PC-9 (cell line): ENCODE measurements at regions not wholly inside any gene's neighbourhood (a gene's known extent, or its start where the extent isn't known, plus 50 kb on each side); places are given as distances from the start of the nearest gene placed in this dataset.

Experiments used
- BruUV-seq: library from RNA; stranded (reverse); fragments of 400-500 nt; replicated peaks from 2 replicates; lab custom pipeline; 2021; lab: Mats Ljungman, UMichigan
- CTCF ChIA-PET: fragments of 300-600 bp; sonication (Branson Sonifier 250); formaldehyde crosslinking; loops from one replicate; lab custom pipeline; 2022; ENCODE audit warnings: antibody characterized with exemption; lab: Charles Lee
- POLR2A ChIA-PET: fragments of 300-600 bp; sonication (Branson Sonifier 250); formaldehyde crosslinking; loops from one replicate; lab custom pipeline; 2022; ENCODE audit warnings: antibody characterized with exemption; ENCODE audit not compliant: unreplicated experiment; lab: Charles Lee
- DNase-seq, 2 experiments: peaks; one replicate each; pipeline versions ENCODE4 v3.0.0 to v3.0.0-alpha.2; 2015 to 2022; ENCODE audit warnings: mixed read lengths in 1 of 2
- H2AFZ ChIP-seq: fragments of 200-600 bp; sonication (generic); 2 replicates; pipeline ENCODE4 v1.8.1; 2017; ENCODE audit warnings: antibody characterized with exemption
- H3F3A ChIP-seq: fragments of 200-600 bp; sonication (generic); 2 replicates; pipeline ENCODE4 v1.8.1; 2017; ENCODE audit warnings: antibody characterized with exemption, mild to moderate bottlenecking, low read depth; ENCODE audit not compliant: insufficient read depth
- H3K27ac ChIP-seq: fragments of 200-600 bp; sonication (generic); 2 replicates; pipeline ENCODE4 v1.6.1; 2016; ENCODE audit warnings: mixed run types
- H3K27me3 ChIP-seq: fragments of 200-600 bp; sonication (generic); 2 replicates; pipeline ENCODE4 v1.6.1; 2016; ENCODE audit warnings: low read depth, mixed run types; ENCODE audit not compliant: insufficient read depth
- H3K36me3 ChIP-seq: fragments of 200-600 bp; sonication (generic); 2 replicates; pipeline ENCODE4 v1.6.1; 2016; ENCODE audit warnings: low read depth, mixed run types
- H3K4me1 ChIP-seq: fragments of 200-600 bp; sonication (generic); replicated peaks from 2 replicates; pipeline ENCODE4 v1.6.1; 2016; ENCODE audit warnings: mixed run types; ENCODE audit not compliant: insufficient read depth
- H3K4me2 ChIP-seq: fragments of 200-600 bp; sonication (generic); 2 replicates; pipeline ENCODE4 v1.6.1; 2017; ENCODE audit warnings: mixed run types
- H3K4me3 ChIP-seq: fragments of 200-600 bp; sonication (generic); 2 replicates; pipeline ENCODE4 v1.6.1; 2016; ENCODE audit warnings: mixed run types
- H3K79me2 ChIP-seq: fragments of 200-600 bp; sonication (generic); 2 replicates; pipeline ENCODE4 v1.6.1; 2017; ENCODE audit warnings: low read depth, mixed run types
- H3K9me2 ChIP-seq: fragments of 200-600 bp; sonication (generic); 2 replicates; pipeline ENCODE4 v1.8.1; 2017; ENCODE audit warnings: mild to moderate bottlenecking; ENCODE audit not compliant: insufficient read depth
- H3K9me3 ChIP-seq: fragments of 200-600 bp; sonication (generic); 2 replicates; pipeline ENCODE4 v1.8.1; 2016; ENCODE audit warnings: low read depth; ENCODE audit not compliant: insufficient read depth
- H4K20me1 ChIP-seq: fragments of 200-600 bp; sonication (generic); 2 replicates; pipeline ENCODE4 v1.8.1; 2017; ENCODE audit not compliant: insufficient read depth
- EZH2 ChIP-seq: fragments of 200-600 bp; sonication (generic); IDR thresholded peaks from 2 replicates; pipeline ENCODE4 v1.8.0; 2017; ENCODE audit warnings: antibody characterized with exemption, low read depth
- intact Hi-C: fragments of 100-400 bp; cut with micrococcal nuclease; formaldehyde crosslinking; loops from one replicate; pipeline ENCODE4 v1.10.0; 2022; ENCODE audit not compliant: unreplicated experiment
- TF ChIP-seq, protein P1 (sequence below): fragments of 200-600 bp; sonication (generic); conservative IDR thresholded peaks from 2 replicates; pipeline ENCODE4 v1.6.1; 2017; ENCODE audit warnings: mixed run types, antibody characterized with exemption, mild to moderate bottlenecking, moderate library complexity

DNA sequence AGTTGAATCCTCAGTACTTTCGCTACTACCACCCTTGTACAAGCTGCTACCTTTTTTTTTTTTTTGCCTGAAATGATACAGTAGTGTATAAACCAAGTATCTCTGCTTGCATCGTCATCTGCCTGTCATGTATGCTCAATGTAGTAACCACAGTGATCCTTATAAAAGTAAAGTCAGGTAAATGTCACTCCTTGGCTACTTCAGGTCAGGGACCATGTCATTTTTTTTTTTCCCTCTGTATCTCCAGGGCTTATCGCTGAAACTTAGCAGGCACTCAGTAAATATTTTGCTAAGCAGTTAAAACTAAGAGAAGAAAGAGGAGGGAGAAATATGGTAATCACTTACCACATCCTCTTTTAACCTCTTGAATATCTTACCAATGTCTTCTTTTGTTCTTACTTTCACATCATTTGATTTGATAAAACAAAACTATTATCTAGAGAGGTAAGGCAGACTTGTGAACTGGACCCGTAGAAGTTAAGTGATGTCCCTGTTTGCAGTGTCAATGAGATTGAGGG, 96.8 kb upstream of the KLF12 start:
- H3K4me2 ChIP-seq: no peak overlapping the region
- no peaks in the 10 kb centered on the region for H3K4me1 ChIP-seq
- no peaks in the 10 kb centered on the region for H3F3A ChIP-seq
- BruUV-seq: no TSS peak
- ChIA-PET POLR2A (no interaction called here), CTCF (no interaction called here)
- H4K20me1 ChIP-seq: no peaks in the 10 kb centered on the region
- H3K27me3 ChIP-seq: no peaks in the 10 kb centered on the region
- no peak overlapping the region for H2AFZ ChIP-seq
- no peaks in the 10 kb centered on the region for H3K79me2 ChIP-seq
- H3K9me3 ChIP-seq: no peaks in the 10 kb centered on the region; the same call in 1 of the 2 replicates
- H3K27ac ChIP-seq: no peak overlapping the region
- DNase-seq: no peak
- no peaks in the 10 kb centered on the region for H3K9me2 ChIP-seq
- H3K36me3 ChIP-seq: no peaks in the 10 kb centered on the region
- TF ChIP-seq EZH2: no peak
- TF ChIP-seq, protein P1, sequence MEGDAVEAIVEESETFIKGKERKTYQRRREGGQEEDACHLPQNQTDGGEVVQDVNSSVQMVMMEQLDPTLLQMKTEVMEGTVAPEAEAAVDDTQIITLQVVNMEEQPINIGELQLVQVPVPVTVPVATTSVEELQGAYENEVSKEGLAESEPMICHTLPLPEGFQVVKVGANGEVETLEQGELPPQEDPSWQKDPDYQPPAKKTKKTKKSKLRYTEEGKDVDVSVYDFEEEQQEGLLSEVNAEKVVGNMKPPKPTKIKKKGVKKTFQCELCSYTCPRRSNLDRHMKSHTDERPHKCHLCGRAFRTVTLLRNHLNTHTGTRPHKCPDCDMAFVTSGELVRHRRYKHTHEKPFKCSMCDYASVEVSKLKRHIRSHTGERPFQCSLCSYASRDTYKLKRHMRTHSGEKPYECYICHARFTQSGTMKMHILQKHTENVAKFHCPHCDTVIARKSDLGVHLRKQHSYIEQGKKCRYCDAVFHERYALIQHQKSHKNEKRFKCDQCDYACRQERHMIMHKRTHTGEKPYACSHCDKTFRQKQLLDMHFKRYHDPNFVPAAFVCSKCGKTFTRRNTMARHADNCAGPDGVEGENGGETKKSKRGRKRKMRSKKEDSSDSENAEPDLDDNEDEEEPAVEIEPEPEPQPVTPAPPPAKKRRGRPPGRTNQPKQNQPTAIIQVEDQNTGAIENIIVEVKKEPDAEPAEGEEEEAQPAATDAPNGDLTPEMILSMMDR: no peak
- no peak overlapping the region for H3K4me3 ChIP-seq
- intact Hi-C loops: no loop called here

DNA sequence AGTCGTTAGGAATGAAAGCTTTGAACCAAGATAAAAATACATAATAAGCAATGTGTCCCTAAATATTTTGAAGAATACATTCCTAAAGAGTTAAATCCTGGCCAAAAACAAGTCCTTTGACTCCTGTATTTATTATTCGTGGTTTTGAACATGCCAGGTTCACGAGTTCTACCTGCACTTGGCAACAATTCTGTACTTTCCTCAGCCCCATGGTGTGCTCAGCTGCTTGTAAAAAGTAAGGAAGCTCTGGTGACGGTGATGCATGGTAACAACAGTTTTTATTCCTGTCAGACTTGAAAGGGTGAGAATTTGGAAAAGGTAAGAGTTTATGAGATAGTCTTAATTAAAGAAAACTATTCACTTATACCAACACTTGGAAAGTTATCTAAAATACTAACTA, 95.0 kb upstream of the KLF12 start:
- TF ChIP-seq, protein P1: no peak
- TF ChIP-seq EZH2: no peak
- Histone ChIP-seq H4K20me1 (no peaks in the 10 kb centered on the region), H3K27ac (no peak overlapping the region), H3K4me2 (no peak overlapping the region), H2AFZ (no peak overlapping the region), H3K4me1 (no peaks in the 10 kb centered on the region), H3K4me3 (no peak overlapping the region), H3K27me3 (no peaks in the 10 kb centered on the region), H3K36me3 (no peaks in the 10 kb centered on the region), H3K79me2 (no peaks in the 10 kb centered on the region), H3F3A (no peaks in the 10 kb centered on the region), H3K9me2 (no peaks in the 10 kb centered on the region), H3K9me3 (no peaks in the 10 kb centered on the region; the same call in 1 of the 2 replicates)
- DNase-seq: no peak
- intact Hi-C loops: no loop called here
- BruUV-seq: no TSS peak
- ChIA-PET CTCF (no interaction called here), POLR2A (no interaction called here)

DNA sequence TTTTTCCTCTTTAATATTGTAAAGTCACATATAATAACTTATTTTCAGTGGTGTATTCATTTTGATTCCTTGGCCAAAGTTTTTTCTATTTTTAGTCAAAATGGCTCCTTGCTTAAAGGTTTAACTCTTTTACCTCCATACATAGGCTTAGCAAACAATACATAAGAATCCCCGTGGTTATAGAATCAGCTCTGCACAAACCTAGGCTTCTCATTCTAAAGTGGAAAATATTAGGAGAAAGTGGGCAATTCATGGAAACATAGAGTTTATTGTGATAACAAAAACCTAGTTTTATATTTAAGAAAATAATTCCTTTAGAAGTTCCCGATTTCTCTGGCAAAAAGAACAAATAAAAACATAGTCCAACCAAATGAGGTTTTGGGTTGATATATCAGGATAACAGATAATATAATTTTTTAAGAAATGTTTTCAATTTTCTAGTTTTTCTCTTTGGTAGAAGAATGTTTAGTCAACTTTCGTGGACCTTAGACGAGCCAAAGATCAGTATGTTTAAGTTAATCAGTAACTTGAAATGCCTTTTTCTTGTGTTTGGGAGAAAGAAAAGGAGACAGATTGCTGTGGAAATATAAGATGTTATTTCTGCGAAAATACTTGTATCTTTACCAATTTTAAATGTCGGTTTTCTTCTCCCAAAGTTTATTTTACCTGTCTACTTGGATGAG, 93.4 kb upstream of the KLF12 start:
- Histone ChIP-seq H3K27me3 (no peaks in the 10 kb centered on the region), H3K9me2 (no peaks in the 10 kb centered on the region), H3K27ac (no peak overlapping the region), H3K4me2 (no peak overlapping the region), H3K4me3 (no peak overlapping the region), H3K79me2 (no peaks in the 10 kb centered on the region), H4K20me1 (no peaks in the 10 kb centered on the region), H3K9me3 (no peaks in the 10 kb centered on the region; the same call in 1 of the 2 replicates), H2AFZ (no peak overlapping the region), H3K4me1 (no peaks in the 10 kb centered on the region), H3K36me3 (no peaks in the 10 kb centered on the region), H3F3A (no peaks in the 10 kb centered on the region)
- intact Hi-C loops: no loop called here
- TF ChIP-seq EZH2: no peak
- TF ChIP-seq, protein P1: no peak
- BruUV-seq: no TSS peak
- ChIA-PET POLR2A (no interaction called here), CTCF (no interaction called here)
- DNase-seq: no peak
